GM06990 (cell line): ENCODE measurements at regions not wholly inside any gene's neighbourhood (a gene's known extent, or its start where the extent isn't known, plus 50 kb on each side); places are given as distances from the start of the nearest gene placed in this dataset.

Experiments used
- DNase-seq: peaks from one replicate; pipeline ENCODE4 v3.0.0-alpha.2; 2011; ENCODE audit not compliant: insufficient read length; ENCODE audit errors: extremely low read depth
- H3K27me3 ChIP-seq: replicated peaks from 2 replicates; pipeline ENCODE4 v1.6.0; 2011; ENCODE audit warnings: low read length; ENCODE audit not compliant: control insufficient read depth, insufficient read depth
- H3K36me3 ChIP-seq: 2 replicates; pipeline ENCODE4 v1.5.1; 2011; ENCODE audit warnings: low read length; ENCODE audit not compliant: control insufficient read depth, insufficient read depth
- H3K4me3 ChIP-seq: replicated peaks from 2 replicates; pipeline ENCODE4 v1.5.1; 2011; ENCODE audit warnings: low read depth, mild to moderate bottlenecking, control low read depth, low read length
- TF ChIP-seq, protein P1 (sequence below): IDR thresholded peaks from 2 replicates; pipeline ENCODE4 v1.5.1; 2011; ENCODE audit warnings: low read length, control low read depth, mild to moderate bottlenecking, inconsistent platforms; ENCODE audit not compliant: insufficient read depth, poor library complexity, severe bottlenecking

- no peaks in the 10 kb centered on the region for H3K27me3 ChIP-seq
- no peak overlapping the region for H3K4me3 ChIP-seq
- no peaks in the 10 kb centered on the region for H3K36me3 ChIP-seq
- TF ChIP-seq, protein P1, sequence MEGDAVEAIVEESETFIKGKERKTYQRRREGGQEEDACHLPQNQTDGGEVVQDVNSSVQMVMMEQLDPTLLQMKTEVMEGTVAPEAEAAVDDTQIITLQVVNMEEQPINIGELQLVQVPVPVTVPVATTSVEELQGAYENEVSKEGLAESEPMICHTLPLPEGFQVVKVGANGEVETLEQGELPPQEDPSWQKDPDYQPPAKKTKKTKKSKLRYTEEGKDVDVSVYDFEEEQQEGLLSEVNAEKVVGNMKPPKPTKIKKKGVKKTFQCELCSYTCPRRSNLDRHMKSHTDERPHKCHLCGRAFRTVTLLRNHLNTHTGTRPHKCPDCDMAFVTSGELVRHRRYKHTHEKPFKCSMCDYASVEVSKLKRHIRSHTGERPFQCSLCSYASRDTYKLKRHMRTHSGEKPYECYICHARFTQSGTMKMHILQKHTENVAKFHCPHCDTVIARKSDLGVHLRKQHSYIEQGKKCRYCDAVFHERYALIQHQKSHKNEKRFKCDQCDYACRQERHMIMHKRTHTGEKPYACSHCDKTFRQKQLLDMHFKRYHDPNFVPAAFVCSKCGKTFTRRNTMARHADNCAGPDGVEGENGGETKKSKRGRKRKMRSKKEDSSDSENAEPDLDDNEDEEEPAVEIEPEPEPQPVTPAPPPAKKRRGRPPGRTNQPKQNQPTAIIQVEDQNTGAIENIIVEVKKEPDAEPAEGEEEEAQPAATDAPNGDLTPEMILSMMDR, result no peak
- no peak for DNase-seq
Measured at GRCh38 chr4:128517096-128517738, 229.6 kb upstream of the PGRMC2 start.

DNA sequence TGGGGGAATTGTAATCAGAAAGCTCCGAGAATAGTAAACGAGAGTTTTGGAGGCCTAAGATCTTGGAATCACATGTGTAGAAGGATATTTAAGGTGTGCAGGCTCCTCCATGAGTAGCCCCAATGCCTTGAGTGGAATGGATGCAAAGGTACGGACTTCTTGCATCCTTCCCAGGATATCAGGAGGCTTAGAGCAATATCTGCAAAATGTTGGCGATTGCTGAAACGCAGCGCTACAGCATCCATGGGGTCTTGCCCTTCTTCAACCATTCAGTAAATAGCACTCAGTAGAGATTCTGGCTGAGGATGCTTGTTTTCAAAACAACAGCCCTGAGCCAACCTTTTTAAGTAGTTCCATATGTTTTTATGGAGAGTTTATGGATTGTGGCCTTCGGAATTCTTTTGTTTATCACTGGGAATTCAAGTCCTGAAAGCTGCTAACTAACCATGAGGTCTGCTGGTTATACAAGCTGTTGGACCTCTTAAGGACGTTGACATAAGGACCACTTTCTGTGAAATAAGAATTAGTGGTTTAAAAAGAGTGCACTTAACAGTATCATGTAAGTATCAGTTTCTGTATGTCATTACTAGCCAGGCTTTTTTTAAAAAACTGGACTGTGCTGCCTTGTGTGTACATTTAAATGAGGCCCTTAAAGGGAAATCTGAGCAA, 228.8 kb upstream of the PGRMC2 start:
- DNase-seq, result peak; percentile 29
- Histone ChIP-seq H3K27me3 (no peaks in the 10 kb centered on the region), H3K4me3 (no peak overlapping the region), H3K36me3 (no peaks in the 10 kb centered on the region)
- TF ChIP-seq, protein P1, result no peak

DNA sequence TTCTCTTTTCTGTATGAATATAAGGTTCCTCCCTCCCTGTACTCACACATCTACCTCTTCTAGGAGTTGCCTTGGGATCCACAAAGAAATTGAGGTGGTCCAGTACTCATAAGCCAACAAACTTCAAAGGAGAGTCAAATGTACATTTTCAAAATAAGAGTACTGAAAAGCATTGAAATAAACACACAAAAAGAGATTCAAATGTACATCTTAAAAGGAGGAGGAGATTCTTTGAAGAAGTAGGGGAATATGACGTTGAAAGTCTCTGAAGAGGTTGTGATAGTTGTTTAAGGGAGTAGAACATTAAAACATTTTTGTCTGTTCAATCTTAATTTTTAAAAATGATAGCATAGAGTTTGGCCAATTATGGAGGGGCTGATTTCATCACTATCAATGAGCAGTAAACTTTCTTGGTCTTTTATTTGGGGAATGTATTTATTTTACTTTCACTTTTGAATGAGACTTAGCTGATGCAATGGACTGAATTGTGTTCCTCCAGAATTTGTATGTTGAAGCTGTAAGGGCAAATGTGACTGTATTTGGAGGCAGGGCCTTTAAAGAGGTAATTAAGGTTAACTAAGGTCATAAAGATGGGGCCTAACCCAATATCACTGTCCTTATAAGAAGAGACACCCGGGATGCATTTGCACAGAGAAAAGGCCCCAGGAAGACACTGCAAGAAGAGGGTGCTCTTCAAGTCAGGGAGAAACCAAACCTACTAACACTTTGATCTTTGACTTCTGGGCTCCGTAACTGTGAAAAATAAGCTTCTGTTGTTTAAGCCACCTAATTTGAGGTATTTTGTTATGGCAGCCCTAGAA, 226.3 kb upstream of the PGRMC2 start:
- TF ChIP-seq, protein P1, result no peak
- Histone ChIP-seq H3K27me3 (no peaks in the 10 kb centered on the region), H3K36me3 (no peaks in the 10 kb centered on the region), H3K4me3 (no peak overlapping the region)
- no peak for DNase-seq

DNA sequence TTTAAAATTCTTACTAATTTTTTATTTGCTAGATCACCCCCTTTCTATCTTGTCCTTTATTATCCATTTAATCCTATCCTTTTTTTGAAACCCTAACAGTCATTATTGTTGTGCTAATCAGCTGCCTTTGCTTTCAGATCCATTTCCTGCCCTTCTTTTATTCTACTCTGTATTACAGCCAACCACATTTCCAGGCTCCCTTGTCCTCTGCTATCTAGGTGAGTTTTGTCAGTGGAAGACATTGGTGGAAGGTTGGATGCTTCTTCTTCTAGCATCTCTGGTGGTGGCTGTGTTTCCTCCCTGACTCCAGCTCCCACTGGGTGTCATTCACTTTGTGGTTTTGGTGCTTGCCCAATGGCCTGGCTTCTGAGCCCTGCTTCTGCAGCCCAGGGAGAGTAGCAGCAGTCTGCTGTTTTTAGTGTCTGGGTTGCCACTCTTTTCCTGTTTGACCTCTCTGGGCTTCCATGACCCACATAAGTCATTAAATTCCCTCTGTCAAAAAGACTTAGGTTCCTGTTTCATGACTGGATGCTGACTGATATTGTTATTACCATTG, 225.2 kb upstream of the PGRMC2 start:
- no peaks in the 10 kb centered on the region for H3K36me3 ChIP-seq
- no peak for DNase-seq
- H3K4me3 ChIP-seq, result no peak overlapping the region
- TF ChIP-seq, protein P1, result no peak
- no peaks in the 10 kb centered on the region for H3K27me3 ChIP-seq

GRCh38 chr4:128512161-128512560, 224.5 kb upstream of the PGRMC2 start:
- Histone ChIP-seq H3K36me3 (no peaks in the 10 kb centered on the region), H3K4me3 (no peak overlapping the region), H3K27me3 (no peaks in the 10 kb centered on the region)
- TF ChIP-seq, protein P1, result no peak
- DNase-seq, result no peak
